ENCODE measurements at regions not wholly inside any gene's neighbourhood (a gene's known extent, or its start where the extent isn't known, plus 50 kb on each side); places are given as distances from the start of the nearest gene placed in this dataset.
"Not testable (repeated sequence)": the region's sequence is repeated elsewhere in the genome, so short reads cannot be mapped to it uniquely, and the experiment has no call there.

DNA sequence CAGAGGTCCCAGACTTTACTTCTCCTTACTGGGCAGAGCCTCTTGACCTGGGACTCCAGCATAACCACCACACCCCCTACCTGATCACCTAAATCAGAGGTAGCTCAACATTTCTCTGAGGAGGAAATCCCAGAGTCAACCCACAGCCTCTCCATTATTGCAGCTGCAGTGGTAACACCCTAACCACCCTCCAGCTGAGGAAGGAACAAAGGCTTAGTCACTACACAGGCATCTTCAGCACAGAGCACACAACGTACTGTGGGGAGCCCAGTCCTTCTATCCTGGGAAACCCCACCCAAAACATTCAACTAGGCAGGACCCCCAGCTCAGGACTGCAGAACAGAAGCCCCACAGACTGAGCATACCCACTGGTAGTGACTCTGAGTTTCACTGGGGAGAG, 824.7 kb upstream of the SLITRK5 start:
- no peak for DNase-seq (ENCODE audit: low spot score)

- no peak for DNase-seq (ENCODE audit: low spot score)
These were observed 822.5 kb upstream of the SLITRK5 start for GRCh38 chr13:86848716-86849115.

DNA sequence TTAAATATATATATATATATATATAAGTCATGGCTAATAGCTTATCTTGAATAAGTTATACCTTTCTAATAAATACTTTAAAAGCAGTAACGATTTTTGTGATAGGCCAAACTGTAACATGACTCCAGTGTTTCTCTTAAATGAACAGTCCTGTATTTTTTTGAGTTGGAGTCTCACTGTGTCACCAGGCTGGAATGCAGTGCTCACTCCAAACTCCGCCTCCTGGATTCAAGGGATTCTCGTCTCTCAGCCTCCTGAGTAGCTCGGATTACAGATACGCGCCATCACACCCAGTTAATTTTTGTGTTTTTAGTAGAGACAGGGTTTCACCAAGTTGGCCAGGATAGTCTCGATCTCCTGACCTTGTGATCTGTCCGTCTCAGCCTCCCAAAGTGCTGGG, 814.2 kb upstream of the SLITRK5 start:
- DNase-seq (ENCODE audit: low spot score) = no peak

DNA sequence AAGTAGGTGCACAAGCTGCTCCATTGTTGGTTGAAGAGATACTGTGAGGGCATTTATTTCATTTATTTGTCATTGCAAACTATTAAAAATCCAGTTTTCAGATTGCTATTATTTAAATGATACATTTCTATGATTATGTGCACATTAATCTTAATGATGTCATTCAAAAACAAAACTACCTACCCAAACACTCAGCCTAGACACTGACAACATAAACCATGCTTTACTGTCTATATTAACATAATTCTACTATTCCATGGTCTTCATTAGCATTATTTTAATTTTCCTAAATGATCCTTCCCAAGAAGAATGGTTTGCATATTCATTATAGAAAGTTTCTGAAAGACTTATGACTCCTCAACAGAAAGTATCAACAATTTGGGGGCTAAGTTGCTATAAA, 813.0 kb upstream of the SLITRK5 start:
- DNase-seq (ENCODE audit: low spot score) = no peak

DNA sequence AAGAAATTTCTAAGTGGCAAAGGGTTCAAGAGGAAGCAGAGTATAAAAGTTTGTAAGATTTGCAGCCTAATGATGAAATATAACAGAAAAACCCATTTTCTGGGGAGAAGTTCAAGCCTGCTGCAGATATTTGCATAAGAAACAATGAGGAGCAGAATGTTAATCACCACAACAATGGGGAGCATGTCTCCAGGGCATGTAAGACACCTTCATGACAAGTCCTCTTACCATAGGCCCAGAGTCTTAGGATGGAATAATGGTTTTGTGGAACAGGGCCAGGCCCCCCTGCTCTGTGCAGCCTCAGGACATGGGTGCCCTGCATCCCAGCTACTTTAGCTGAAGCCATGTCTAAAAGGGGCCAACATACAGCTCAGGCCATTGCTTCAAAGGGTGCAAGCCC, 809.0 kb upstream of the SLITRK5 start:
- DNase-seq (ENCODE audit: low spot score) = no peak

DNA sequence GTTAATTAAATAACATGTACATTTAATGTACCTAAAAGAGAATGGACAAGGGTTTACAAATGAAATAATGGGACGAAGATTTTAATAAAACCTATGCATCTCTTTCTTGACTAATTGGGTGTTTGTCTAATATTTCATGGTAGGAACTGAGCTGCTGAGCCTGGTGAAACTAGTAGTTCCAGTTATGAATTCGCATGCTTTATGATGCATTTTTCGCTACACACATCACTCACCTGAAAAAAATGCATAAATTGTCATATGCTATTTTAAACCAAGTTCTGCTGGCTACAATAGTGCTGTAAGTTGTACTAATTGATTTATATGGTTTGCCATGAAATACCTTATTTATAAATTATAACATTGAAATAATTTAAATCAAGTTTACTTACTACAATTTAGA, 806.8 kb upstream of the SLITRK5 start:
- DNase-seq (ENCODE audit: low spot score) = no peak

DNA sequence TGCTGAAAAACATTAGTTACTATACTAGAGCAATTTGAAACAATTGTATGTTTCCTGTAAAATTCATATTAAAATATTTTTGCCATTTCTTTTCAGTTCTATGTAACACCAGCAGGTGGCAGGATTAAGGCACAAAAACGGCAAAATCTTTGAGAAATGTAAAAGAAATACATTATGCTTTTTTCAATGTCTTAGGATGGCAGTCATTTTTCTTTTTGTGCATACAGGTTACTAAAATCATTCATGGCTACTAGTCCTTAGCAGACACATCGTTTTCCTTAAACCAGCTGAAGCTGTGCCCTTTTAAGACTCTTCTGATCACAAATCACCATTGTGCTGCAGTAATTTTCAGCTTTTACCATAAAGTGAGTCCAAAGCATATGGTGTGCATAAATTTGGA, 800.7 kb upstream of the SLITRK5 start:
- DNase-seq (ENCODE audit: low spot score) = no peak

DNA sequence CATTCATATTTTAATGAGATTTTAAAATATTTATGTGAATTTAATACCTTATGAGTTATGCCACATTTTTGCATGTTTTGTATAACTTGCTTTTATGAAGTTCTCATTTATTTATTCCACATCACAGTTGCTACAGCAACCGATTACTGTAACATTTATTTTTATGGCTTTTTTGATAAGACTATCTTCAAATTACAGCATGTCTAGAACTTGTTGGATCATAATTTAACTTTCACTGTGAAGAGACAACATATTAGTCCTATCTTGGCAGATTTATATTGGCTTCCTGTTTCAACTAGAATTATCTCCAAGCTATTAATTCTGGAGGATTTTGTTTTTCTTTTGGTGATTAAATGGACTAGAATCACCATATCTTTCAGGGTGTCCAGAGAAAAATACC, 793.7 kb upstream of the SLITRK5 start:
- no peak for DNase-seq (ENCODE audit: low spot score)

- no peak for DNase-seq (ENCODE audit: low spot score)
These were observed 792.4 kb upstream of the SLITRK5 start for GRCh38 chr13:86878781-86879180.

GRCh38 chr13:86881390-86881789, 789.8 kb upstream of the SLITRK5 start:
- DNase-seq (ENCODE audit: low spot score) = no peak

DNA sequence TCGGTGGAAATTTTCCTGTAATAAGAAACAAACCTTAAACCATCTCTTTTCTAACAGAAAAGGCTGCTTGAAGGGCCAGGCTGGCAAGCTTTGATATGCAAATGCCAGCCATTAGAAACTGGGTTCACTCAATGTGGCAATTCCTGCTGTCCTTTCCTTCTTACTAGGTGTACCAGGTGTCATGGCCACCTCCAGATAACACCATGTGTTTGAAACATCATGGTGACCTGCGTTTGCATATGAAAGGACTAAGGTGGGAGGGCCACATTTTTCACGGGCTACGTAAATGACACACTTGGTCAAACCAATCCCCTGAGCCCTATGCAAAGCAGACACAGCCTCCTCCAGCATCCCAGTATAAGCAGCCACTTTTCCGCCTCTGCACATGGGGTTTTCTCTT, 789.1 kb upstream of the SLITRK5 start:
- DNase-seq (ENCODE audit: low spot score) = no peak

- DNase-seq (ENCODE audit: low spot score) = no peak
These were observed 788.3 kb upstream of the SLITRK5 start for GRCh38 chr13:86882835-86883234.

DNA sequence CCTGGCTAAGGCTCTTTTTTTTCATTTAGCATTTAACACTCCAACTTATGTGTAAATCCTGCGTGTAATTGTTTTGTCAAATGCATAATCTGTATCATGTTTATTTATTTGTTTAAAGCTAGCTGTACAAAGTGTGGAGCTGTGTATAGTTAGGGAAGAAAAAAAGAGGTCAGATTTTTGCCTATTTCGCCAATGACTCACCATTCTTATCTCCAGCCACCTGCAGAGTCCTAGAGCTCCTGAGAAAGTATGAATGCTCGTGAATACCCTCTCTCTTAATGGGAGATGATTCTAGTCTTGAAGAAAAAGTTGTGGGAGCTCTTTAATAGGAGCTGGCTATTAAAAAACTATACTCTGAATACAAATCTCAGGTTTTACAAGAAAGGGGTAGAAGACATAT, 778.8 kb upstream of the SLITRK5 start:
- no peak for DNase-seq (ENCODE audit: low spot score)

- DNase-seq (ENCODE audit: low spot score) = no peak
These were observed 770.3 kb upstream of the SLITRK5 start for GRCh38 chr13:86900906-86901305.

- DNase-seq (ENCODE audit: low spot score) = no peak
These were observed 764.9 kb upstream of the SLITRK5 start for GRCh38 chr13:86906127-86906874.

DNA sequence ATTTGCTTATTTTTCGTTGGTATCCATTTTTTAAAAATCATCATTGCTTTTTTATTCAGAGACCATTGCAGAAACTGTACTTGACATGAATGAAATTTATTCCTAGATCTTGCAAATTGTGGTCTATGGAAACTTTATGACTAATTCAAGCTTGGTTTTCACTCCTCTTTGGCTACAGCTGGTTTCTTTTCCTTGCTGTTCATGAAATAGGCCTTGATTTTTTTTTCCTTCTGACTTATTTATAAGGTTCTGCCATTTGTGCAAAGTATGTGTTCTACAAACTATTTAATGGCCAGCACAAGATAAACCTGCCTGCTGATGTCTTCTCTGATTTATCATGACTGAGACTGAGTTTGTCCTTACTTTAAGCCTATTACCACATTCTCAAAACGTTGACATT, 764.0 kb upstream of the SLITRK5 start:
- DNase-seq (ENCODE audit: low spot score) = no peak

GRCh38 chr13:86909318-86909717, 761.9 kb upstream of the SLITRK5 start:
- peak; percentile 18 for DNase-seq (ENCODE audit: low spot score)

- no peak for DNase-seq (ENCODE audit: low spot score)
These were observed 756.4 kb upstream of the SLITRK5 start for GRCh38 chr13:86914757-86915156.

DNA sequence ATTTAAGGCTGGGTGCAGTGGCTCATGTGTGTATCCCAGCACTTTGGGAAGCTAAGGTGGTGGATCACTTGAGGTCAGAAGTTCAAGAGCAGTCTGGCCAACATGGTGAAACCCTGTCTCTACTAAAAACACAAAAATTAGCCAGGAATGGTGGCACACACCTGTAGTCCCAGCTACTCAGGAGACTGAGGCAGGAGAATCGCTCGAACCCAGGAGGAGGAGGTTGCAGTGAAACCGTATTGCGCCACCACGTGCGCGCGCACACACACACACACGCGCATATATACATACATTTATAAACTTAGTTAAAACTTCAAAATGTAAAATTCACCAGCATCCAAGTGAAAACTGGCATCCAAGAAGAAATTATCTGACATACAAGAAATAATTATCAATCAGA, 753.7 kb upstream of the SLITRK5 start:
- not testable (repeated sequence) for DNase-seq (ENCODE audit: low spot score)

GRCh38 chr13:86918682-86919081, 752.5 kb upstream of the SLITRK5 start:
- DNase-seq (ENCODE audit: low spot score) = no peak

DNA sequence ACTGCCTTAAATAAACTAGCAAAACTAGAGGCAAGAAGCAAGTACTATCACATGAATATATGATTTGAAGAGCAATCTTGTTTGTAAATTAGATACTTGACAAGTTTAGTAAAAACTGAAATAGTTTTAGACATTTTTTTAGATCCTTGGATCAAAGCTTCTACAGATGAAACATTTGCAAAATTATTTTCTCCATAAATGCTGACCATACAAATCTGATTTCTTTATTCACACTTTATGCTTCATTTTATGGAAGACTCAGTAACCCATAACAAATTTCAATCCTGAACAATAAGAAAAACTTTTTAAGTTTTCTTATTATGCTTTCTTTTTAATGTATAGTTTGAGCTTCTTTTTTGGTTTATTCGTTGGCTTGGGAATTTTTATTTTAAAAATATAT, 750.2 kb upstream of the SLITRK5 start:
- DNase-seq (ENCODE audit: low spot score) = no peak

DNA sequence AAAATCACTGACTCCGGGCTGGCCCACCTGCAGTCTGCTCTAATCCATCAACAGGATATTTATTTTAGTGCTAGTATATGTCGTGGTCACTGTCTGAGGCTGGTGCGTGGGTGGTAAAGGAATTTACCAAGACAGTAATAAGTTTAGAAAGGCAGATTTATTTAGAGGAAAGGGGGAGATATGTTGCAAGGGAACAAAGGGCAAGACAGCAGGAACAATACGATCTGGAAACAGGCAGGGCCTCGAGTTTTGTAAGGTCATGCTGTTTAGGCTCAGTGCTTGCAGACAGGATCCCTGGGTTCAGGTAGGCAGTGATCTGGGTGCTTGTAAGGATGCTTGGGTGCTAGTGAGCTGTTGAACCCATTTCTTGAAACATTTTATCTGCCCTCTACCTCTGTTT, 748.2 kb upstream of the SLITRK5 start:
- DNase-seq (ENCODE audit: low spot score) = no peak

DNA sequence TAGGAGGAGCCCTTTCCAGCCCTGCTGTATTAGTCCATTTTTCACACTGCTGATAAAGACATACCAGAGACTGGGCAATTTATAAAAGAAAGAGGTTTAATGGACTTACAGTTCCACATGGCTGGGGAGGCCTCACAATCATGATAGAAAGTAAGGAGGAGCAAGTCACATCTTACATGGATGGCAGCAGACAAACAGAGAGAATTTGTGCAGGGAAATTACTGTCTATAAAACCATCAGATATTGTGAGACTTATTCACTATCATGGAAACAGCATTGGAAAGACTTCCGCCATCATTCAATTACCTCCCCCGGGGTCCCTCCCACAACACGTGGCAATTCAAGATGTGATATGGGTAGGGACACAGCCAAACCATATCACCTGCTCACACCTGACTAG, 744.3 kb upstream of the SLITRK5 start:
- not testable (repeated sequence) for DNase-seq (ENCODE audit: low spot score)

DNA sequence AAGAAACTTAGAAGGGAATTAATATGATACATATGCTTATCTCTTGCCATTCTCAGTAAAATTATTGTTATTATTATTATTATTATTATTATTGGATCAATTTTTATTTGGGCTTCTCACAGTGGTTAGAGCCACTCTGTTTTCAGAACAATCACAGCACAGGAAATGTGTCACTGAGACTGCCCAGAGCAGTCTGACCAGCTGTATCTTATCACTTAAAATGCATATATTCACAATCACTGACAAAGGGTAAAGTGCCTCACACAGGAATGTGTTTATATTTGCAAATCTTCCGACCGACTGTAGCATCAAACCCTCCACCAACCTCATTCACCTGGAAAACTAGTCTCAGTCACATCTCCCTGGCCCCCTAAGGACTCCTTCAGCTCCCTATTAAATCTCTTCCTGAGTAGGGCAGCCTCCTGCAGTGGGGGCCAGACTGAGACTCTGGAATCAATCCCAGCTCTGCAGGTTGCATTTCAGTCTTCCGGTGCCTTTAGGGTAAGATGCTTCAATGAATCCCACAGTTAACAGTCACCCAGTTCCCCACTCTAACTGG, 738.3 kb upstream of the SLITRK5 start:
- DNase-seq (ENCODE audit: low spot score) = no peak

Measured in SK-N-DZ (cell line).